Fibroblast of lung (primary cell): ENCODE measurements at regions not wholly inside any gene's neighbourhood (a gene's known extent, or its start where the extent isn't known, plus 50 kb on each side); places are given as distances from the start of the nearest gene placed in this dataset.

Experiments
- CTCF ChIP-seq, 2 donors: IDR thresholded peaks in 1 of 2; conservative IDR thresholded peaks in 1 of 2; 1 replicate in 1 of 2; 2 replicates in 1 of 2; pipeline ENCODE4 v1.5.1; 2011 to 2012; ENCODE audit warnings: low read length in 2 of 2, control low read depth in 1 of 2, inconsistent platforms in 1 of 2, low read depth in 1 of 2, mild to moderate bottlenecking in 1 of 2
- EZH2 ChIP-seq: IDR thresholded peaks from 2 replicates; pipeline ENCODE4 v1.5.1; 2012; ENCODE audit warnings: low read length, control low read depth, mild to moderate bottlenecking; ENCODE audit errors: missing control alignments

- no peak for TF ChIP-seq CTCF (conservative IDR thresholded peaks at IDR 0.05 in 1 of 2, IDR thresholded peaks at IDR 0.05 in 1 of 2; ENCODE audit: low read depth in 1 of 2, low read length in 2 of 2)
- no peak for TF ChIP-seq EZH2
These were observed 286.7 kb upstream of the IRX4 start for GRCh38 chr5:2169430-2169808.
